COLO668 (cell line): ENCODE measurements at regions not wholly inside any gene's neighbourhood (a gene's known extent, or its start where the extent isn't known, plus 50 kb on each side); places are given as distances from the start of the nearest gene placed in this dataset.
"Not testable (repeated sequence)": the region's sequence is repeated elsewhere in the genome, so short reads cannot be mapped to it uniquely, and the experiment has no call there.

Experiments used
- DNase-seq: peaks from one replicate; lab custom pipeline; 2025; ENCODE audit not compliant: unreplicated experiment; lab: John Stamatoyannopoulos, UW

- no peak for DNase-seq
Measured at GRCh38 chr3:177356113-177356512, 158.8 kb upstream of the TBL1XR1 start.

- DNase-seq: no peak
Measured at GRCh38 chr3:177356952-177357351, 159.7 kb upstream of the TBL1XR1 start.

DNA sequence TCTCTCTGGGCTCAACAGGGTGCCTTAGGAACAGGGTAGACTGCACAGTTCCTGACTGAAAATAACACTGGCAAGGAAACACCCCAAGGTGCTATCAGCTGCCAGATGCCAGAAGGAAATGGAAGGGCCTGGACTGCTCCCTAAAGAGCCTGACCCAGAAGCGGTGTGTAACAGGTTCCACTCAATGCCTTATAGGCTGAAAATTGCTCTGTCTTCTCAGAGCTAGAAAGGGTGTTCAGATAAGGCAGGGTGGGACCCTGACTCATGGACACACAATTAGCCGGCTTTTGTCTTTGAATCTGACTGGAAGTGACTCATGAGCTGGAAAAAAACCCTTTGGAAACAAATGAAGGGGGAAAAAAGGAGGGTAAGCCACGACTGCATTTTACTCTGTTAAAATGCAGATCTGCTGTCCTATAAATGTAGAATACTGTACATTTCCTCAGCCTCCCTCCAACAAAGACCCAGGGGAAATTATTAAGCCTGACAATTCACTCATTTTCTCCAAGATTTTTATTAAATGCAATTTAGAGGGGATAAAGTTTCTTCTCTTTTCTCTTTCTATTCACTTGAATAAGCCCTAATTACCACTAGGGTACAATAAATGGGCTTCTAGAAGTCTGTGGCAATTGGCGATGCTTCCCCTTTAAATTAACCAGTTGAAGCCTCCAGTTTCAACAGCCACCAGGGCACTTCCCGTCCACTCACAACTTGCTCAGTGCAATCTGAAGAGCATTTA, 160.2 kb upstream of the TBL1XR1 start:
- no peak for DNase-seq

- DNase-seq: no peak
Measured at GRCh38 chr3:177358091-177358976, 161.1 kb upstream of the TBL1XR1 start.

GRCh38 chr3:177358977-177359592, 161.8 kb upstream of the TBL1XR1 start:
- DNase-seq: peak; percentile 34

DNA sequence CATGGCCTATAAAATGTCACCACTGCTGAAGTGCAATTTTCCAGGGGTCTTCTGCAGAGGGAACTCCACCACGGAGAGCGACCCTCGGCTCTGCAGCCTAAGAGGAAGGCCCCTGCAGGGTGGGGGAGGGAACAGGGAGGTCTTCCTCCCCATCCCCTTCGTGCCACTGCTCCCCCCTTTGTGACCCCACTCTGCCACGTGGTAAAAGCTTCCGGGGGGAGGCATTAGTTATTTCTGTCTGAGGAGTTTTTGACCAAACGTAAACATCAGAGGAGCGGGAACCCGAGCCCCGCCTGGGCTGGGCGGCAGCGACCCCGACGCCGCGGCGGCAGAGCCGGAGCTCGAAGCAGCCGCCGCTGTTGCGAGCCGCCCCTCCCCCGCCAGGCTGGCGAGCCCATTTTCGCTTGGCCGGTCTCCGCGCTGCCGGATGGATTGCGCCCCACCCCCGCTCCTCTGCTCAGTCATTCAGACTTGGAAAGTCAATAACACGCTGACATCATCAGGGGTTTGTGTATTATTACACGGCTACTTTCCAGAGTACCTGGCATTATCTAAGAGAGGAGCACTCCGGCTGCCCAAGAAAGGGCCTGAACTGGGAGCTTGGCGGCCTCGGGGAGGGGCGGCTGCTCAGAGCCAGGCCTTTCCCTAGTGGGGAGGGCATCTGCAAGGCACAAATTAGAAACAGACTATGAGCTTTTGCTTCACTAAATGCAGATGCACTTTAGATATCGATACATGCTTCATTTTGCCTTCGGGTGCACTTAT, 162.5 kb upstream of the TBL1XR1 start:
- peak; percentile 90 for DNase-seq

DNA sequence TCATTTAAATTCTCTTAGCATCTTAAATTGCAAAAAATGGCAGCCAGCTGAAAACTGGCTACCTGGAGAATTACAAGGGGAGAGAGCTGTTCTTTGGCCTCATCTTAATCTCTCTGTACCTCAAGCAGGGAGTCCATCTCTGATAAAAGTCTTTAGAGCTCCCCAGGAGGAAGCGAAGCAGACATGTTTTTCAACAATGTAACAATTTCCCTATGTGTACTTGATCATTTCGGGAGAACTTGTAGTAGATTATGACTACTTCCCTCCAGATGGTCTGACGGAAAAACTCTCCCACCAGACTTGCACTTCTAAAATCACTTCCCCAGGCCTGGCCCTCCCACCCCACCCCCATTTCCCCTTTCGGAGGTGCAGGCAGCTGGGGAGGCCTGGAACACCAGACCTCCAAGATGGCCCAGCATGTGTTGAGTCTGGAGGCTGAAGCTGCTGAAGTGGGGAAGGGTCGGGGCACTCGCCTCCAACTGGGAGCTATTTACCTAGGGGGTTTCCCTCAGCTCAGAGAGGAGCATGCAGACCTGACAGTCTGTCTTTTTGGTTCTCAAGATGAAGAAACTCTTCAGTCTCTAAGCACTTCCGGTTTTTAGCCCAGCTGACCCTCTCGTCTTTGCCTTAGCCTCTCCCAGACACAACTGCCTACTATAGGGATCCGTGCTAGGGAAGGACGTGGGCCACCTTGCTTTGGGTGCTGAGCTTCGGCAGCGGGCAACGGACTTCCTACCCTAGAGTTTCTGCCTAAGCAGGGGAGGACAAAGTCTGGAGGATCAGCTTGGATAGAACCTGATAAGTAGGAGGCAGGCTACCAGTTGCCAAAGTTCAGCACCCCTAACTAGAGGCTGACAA, 164.0 kb upstream of the TBL1XR1 start:
- no peak for DNase-seq

GRCh38 chr3:177362626-177363025, 165.3 kb upstream of the TBL1XR1 start:
- DNase-seq: no peak

- DNase-seq: no peak
Measured at GRCh38 chr3:177364236-177364635, 167.0 kb upstream of the TBL1XR1 start.

DNA sequence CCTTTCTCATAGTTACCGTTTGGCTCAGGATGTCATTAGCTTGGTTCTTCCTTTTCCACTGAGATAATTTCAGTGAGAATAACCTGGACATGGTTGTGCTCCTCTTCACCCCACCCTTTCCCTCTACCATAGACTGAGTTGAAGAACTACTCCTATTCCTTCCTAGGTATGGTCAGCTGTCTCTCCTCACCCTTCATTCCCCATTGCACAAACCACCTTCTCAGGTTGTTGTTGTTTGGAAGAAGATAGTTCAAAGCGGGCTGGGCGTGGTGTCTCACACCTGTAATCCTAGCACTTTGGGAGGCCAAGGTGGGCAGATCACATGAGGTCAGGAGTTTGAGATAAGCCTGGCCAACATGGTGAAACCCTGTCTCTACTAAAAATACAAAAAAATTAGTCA, 168.0 kb upstream of the TBL1XR1 start:
- not testable (repeated sequence) for DNase-seq

DNA sequence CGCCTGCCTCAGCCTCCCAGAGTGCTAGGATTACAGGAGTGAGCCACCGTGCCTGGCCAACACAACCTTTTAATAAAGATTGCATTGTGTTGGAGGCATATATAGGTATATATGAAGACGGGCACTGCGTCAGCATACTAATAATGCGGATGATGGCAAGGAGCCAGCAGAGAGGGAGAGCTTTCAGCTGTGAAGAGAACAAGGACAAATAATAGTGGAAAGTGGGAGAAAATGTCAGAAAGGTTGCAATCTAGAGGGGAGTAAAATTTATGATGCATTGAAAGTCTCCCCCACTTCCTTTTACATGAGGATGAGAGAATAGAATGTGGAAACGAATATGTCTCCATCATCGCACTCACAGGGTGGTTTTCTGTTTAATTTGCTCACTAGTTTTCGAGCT, 170.5 kb upstream of the TBL1XR1 start:
- no peak for DNase-seq

DNA sequence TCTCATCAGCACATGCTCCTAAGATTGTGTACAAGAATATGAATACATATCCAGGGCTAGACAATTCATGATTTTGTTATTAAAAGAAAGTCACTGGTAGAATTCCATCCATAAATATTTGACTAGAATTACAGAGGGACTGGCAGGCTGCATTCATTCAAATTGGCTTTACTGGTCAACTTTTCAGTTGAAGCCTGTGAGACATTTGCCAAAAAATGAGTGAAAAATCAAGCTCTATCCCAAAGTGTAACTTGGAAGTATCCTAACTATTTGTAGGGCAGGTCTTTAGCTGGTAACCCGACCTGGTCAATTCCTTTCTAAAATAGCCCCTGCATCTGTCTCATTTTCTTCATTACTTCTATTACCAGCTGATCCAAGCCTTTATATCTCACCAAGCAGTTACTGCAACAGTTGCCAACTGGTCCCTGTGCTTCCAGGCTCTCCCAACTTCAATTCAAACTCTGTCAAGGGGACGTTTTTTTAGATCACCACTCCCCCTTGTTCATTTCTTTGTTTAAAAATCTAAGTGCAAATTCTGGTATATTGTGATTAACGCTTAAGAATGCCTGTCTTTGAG, 173.1 kb upstream of the TBL1XR1 start:
- no peak for DNase-seq

GRCh38 chr3:177371146-177371545, 173.9 kb upstream of the TBL1XR1 start:
- no peak for DNase-seq

DNA sequence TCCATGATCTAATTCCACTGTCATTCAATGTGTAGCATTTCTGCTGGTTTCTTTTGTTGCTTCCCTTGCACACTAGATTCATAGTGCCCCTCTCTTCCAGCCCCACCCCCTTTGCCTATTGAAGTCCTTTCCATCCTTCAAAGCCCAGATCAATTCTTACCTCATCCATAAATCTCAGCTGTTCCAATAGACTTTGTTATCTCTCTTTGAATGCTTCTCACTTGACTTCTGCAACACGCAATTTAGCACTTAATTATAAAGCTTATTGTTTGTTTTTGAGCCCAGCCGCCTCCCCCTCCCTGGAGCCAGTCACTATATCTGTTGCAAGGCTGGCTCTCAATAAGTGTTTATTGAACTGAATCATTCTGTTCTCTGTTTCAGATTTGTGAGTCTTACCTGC, 174.6 kb upstream of the TBL1XR1 start:
- peak; percentile 15 for DNase-seq

- DNase-seq: no peak
Measured at GRCh38 chr3:177374323-177374722, 177.0 kb upstream of the TBL1XR1 start.

- no peak for DNase-seq
Measured at GRCh38 chr3:177375316-177375715, 178.0 kb upstream of the TBL1XR1 start.

DNA sequence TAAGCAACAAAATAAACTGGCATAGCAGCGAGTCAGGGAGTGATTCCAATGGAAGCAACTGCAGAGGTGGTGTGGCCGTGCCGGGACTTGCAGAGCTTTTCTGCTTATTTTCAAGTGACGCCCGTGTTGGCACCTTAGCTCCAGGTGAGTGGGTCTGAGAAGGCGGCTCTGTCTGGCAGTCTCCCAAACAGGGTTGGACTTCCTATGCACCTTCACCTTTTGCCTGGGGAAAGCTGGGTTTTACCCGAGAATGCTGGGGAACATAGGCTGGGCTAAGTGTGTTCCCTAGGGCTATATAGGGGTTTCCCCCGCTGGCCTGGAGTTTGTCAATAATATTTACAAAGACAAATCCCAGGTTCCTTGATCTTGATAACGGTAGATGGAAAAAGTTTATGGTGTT, 179.9 kb upstream of the TBL1XR1 start:
- no peak for DNase-seq

DNA sequence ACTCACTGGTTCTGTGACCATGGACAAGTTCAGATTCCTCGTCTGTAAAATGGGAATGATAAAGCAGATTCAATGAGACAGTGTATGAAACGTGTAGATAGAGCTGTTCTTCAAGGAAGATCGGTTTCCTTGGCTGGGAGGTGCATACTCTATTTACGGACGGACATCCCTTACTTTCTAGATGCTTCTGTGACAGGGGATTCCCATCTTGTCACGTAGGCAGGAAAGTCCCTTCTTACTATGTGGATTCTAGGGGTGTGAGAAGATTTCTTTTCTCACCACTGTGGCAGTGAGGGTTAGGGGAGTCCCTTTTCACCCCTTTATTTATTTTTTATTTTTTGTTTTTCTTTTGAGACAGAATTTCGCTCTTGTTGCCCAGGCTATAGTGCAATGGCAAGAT, 180.9 kb upstream of the TBL1XR1 start:
- no peak for DNase-seq

DNA sequence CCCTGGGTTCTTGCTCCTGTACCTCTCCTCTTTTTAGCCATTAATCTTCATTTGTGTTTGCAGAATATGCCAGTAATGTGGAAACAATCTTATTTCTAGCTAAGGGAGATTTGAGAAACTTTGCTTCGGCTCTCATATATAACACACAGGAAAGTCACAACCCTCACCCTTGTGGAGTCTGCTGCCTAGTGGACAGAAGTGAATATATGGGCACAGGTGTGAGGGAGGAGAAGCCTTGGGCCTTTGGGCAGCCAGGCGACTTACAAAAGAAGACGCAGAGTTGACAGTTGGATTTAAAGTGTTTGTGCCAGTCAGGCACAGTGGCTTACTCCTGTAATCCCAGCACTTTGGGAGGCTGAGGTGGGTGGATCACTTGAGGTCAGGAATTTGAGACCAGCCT, 181.8 kb upstream of the TBL1XR1 start:
- DNase-seq: no peak

DNA sequence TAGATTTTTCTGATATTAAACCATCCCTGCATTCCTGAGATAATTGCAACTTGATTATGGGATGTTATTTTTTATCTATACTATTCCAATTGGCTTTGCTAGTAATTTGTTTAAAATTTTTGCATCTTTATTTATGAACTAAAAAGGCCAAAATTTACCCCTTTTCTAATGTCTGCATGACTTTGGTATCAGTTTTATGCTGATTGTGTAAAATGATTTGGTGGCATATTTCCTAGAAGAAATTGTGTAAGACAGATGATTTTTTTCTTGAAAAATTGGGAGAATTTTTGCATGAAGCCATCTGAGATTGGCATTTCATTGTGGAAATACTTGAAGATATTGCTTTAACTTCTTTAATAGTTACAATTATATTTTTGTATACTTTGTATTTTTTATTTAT, 183.8 kb upstream of the TBL1XR1 start:
- no peak for DNase-seq
